GM19043 (cell line): ENCODE measurements at regions not wholly inside any gene's neighbourhood (a gene's known extent, or its start where the extent isn't known, plus 50 kb on each side); places are given as distances from the start of the nearest gene placed in this dataset.
"Not testable (repeated sequence)": the region's sequence is repeated elsewhere in the genome, so short reads cannot be mapped to it uniquely, and the experiment has no call there.

Experiments
- ATAC-seq: cut with Tn5 transposase; IDR thresholded peaks from one replicate; pipeline ENCODE4 v1.9.1; 2021; ENCODE audit warnings: low read depth; ENCODE audit not compliant: unreplicated experiment

DNA sequence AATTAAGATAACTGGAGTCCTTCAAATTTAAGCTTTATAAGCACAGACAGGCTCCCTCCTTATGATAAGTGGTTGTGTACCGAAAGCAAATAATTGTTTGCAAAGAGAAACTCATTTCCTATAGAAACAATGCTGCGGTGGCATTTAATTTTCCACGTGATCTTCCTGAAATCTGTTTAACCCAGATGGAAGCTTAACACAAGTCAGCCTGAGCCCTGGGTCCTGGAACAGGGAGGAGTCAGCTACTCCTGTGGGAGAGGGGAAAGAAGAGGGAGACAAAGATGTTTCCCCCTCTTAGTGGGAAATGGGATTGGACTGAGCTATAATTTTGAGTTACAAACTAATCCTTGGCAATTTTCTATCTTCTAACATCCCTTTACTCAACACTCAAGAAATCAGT is 136.5 kb downstream of the ELOVL4 start:
- ATAC-seq: no peak

- no peak for ATAC-seq
Measured at GRCh38 chr6:79810185-79810705, 137.1 kb downstream of the ELOVL4 start.

GRCh38 chr6:79808921-79809320 is 138.4 kb downstream of the ELOVL4 start:
- no peak for ATAC-seq

DNA sequence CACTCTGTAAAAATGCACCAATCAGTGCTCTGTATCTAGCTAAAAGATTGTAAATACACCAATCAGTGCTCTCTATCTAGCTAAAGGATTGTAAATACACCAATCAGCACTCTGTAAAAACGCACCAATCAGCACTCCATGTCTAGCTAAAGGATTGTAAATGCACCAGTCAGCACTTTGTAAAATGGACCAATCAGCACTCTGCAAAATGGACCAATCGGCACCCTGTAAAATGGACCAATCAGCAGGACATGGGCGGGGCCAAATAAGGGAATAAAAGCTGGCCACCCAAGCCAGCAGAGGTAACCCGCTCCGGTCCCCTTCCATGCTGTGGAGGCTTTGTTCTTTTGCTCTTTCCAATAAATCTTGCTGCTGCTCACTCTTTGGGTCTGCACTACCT is 140.7 kb downstream of the ELOVL4 start:
- not testable (repeated sequence) for ATAC-seq

DNA sequence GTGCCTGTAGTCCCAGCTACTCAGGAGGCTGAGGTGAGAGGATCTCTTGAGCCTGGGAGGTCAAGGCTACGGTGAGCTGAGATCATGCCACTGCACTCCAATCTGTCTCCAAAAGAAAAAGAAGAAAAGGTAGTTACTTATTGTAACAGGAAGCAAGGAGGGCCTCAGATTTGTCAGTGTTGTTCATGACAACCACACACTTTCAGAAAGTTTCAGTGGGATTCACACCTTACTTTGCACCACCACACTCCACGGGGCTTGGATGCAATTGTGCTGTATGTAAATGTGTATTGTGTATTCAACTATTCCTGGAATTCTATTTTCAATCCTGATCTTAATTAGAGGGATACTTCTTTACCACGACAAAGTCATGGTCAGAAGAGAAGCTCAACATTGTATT is 142.6 kb downstream of the ELOVL4 start:
- ATAC-seq: no peak

- no peak for ATAC-seq
Measured at GRCh38 chr6:79803917-79804316, 143.4 kb downstream of the ELOVL4 start.

GRCh38 chr6:79802657-79803300 is 144.6 kb downstream of the ELOVL4 start:
- no peak for ATAC-seq

- no peak for ATAC-seq
Measured at GRCh38 chr6:79801362-79801761, 146.0 kb downstream of the ELOVL4 start.

DNA sequence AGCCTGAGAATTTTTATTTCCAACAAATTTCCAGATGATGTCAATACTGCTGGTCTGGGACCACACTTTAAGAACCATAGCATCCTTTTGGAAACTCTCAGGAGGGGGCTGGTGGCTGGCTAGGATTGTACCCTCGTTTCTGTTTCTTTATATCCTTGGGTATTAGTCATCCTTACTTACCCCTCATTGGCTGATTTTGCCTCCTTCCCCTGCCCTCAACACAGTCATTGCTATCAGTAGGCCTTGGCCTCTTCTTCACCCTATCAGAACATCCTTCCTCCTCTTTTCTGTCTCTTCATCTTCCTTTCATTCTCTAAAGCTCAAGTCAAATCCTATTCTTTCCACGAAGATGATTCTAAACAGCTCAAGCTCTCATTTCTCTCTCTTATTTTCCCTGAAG is 148.5 kb downstream of the ELOVL4 start:
- ATAC-seq: no peak

DNA sequence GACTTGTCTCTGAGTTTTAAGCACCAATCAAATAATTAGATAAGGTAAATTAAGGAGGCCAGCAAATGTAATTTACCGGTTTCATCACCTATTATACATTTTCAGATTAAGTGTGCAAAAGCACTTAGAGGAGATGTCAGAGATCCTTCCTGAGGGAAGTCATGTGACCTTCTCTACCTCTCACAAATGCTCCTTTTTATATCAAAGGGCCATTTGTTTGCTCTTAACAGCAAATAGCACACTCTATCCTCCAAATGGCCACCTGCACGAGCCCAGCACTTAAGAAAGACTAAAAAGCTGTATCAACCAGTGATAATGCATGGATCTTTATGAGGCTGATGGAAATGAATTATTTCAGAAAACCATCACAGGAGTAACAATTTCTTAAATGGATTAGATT is 149.4 kb downstream of the ELOVL4 start:
- ATAC-seq: no peak

DNA sequence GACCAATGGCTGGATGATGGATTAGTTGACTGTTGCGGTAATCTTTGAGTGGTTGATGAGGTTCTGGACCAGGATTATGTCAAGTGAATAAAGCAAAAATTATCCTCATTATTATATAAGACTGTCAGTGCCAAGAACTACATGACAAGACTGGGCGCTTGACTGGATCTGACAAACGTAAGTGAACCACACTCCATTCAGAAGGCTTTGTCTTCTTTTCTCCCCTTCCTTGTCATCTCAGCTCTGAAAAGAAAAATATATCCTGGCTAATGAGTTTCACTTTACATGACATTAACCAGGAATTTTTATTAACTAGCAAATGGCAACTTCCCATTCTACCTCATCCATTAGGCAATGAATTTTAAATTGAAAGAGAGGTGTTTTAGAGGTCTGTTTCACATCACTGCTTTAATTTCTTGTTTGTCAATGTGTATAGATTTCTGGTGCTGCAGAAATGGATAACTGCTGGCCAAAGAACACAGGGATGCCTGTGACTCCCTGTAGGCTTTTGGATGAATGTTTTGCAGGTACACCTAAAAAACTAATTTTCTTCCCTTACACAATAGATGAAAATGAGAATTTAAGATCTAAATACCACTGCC is 150.1 kb downstream of the ELOVL4 start:
- ATAC-seq: no peak

- ATAC-seq: no peak
Measured at GRCh38 chr6:79796197-79796596, 151.2 kb downstream of the ELOVL4 start.

GRCh38 chr6:79789896-79790295 is 157.5 kb downstream of the ELOVL4 start:
- ATAC-seq: no peak

GRCh38 chr6:79788756-79789155 is 157.6 kb downstream of the SH3BGRL2 start:
- ATAC-seq: no peak

DNA sequence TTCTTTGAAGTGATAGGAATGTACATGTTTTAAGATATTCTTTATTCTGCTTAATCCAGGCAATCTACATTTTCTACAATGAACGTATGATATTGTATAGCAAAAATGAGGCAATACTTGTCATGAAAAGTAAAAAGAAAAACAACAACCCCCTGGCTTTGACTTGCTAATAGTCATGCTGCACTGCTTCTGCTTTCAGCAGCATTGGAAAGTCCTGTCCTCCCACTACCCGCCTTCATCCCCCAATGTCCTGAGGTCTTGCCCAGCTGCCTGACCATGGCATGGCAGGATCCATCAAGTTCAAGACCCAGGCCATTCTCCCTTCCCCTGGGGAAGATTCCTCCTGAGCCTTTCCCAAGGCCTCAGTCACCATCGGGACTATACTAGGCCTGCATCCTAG is 156.5 kb downstream of the SH3BGRL2 start:
- no peak for ATAC-seq

DNA sequence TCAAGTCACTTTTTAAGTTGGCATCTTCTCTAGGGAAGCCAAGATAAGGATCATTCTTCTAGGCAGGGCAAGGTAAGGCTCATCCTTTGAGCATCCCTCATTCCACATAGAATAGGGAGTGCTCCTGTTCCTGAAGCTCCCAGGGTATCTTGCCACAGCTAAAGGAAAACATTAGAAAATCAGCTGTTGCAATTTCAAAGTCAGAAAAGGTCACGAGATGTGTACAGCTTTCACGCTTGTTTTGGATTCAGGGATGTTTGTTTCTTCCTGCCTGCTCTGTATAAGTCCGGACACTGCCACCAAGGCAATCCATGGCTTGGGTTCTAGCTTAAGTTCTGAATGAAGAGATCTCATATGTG is 153.2 kb downstream of the SH3BGRL2 start:
- ATAC-seq: no peak

GRCh38 chr6:79783670-79784394 is 152.7 kb downstream of the SH3BGRL2 start:
- no peak for ATAC-seq

DNA sequence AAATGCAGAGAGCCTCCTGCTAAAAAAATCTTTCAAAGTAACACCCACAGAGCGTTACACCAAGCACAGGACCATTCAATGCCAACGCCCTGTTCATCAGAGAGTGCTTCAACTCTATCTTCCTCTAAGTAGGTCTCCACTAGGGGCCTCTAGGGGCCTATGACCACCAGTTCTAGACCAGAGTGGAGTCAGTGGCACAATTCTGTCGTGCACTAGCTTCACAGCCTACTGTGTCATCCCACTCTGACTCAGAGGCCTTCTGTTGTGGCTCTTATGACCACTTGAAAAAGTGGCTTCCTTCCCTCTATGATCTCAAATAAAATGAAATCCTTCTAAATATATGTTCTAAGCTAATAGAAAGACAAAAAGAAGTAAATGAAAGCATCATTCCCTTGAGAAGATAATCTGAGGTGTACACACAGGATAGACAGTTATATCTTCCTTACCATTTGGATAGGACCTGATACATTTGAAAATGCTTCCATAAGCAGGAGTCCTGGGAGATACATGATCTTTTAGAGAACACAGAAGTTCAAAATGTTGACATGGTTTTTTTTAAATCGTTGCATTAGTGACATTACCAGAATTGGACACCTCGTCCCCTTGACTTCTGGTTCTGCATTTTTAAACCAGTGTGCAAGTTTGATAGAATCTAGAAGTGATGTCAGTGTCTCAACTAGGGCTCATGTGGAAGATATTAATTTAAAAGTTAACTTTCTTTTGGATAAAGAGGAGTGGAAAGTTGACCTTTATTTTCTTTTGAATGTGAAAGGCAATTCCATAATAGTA is 151.9 kb downstream of the SH3BGRL2 start:
- ATAC-seq: no peak

GRCh38 chr6:79781916-79782315 is 150.8 kb downstream of the SH3BGRL2 start:
- ATAC-seq: no peak

DNA sequence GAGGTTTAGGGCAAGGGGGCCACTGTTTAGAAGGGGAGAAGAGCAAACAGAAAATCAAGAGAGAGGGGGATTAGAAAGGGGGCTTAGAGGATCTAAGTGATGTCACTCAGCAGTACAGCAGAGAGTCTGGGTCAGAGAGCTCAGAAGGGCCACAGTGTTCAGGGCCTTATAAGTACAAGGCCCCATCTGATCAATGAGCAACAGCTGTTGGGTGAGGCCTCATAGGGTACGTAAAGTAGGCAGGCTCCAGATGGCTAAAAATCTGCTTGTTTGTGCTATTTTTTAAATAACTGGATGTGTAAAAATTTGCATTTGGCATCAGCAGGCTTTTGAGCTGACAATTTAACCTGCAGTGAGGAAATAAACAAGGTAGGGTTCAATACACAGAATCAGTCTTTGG is 149.8 kb downstream of the SH3BGRL2 start:
- ATAC-seq: no peak

- ATAC-seq: no peak
Measured at GRCh38 chr6:79778816-79779215, 147.7 kb downstream of the SH3BGRL2 start.
